ENCODE measurements at regions not wholly inside any gene's neighbourhood (a gene's known extent, or its start where the extent isn't known, plus 50 kb on each side); places are given as distances from the start of the nearest gene placed in this dataset.

DNA sequence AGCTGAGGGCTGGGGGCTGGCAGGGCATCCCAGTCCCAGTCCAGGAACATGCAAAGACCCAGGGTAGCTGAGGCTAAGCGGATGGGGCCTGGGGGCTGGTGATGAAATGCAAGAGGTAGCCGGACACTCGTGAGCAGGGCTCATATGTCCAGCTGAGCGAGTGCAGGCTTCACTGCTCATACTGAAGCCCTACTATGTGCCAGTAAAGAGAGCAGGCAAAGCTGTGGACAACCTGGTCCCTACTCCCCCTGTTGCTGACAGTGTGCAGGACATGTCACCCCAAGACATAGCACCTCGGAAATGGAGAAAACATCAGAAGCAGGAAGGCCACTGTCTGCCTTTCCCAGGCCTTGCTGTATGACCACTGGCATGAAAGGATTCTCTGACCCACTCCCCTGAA is 122.4 kb upstream of the STX18 start:
- no peak overlapping the region for H3K9ac ChIP-seq (replicated peaks; ENCODE audit: extremely low read depth, insufficient read depth, low read length)
- ChIA-PET POLR2A (no interaction called here), CTCF (no interaction called here)
- no peak overlapping the region for H3K4me3 ChIP-seq (replicated peaks in 1 of 3; ENCODE audit: insufficient read depth in 1 of 3, low read depth in 1 of 3, low read length in 3 of 3)
- intact Hi-C loops (cut with micrococcal nuclease) = loop anchor here (10.0 kb wide), 1 partner anchor 201 kb away; no protein-coding TSS in a partner anchor
- H3K9me1 ChIP-seq (replicated peaks; ENCODE audit: control insufficient read depth, extremely low read depth, insufficient read depth, low read length) = no peaks in the 10 kb centered on the region
- H3K79me2 ChIP-seq (ENCODE audit: control insufficient read depth, insufficient read depth, low read length) = no peaks in the 10 kb centered on the region
- dilution Hi-C loops (cut with MboI; ENCODE audit: extremely low pct_ligation_motif_present, low sequenced_read_pairs) = no loop called here
- H3K4me2 ChIP-seq (ENCODE audit: insufficient read depth, low read length) = no peak overlapping the region
- no peak for FAIRE-seq
- TF ChIP-seq MAX (IDR thresholded peaks at IDR 0.05; ENCODE audit: insufficient read depth, insufficient read length) (no peak), FOS (IDR thresholded peaks at IDR 0.05; ENCODE audit: borderline replicate concordance, insufficient read depth, low read length) (no peak)
- H4K20me1 ChIP-seq (replicated peaks; ENCODE audit: control insufficient read depth, extremely low read depth, insufficient read depth, low read length) = no peaks in the 10 kb centered on the region
- BruUV-seq (replicated peaks) = no TSS peak
- no peak overlapping the region for H2AFZ ChIP-seq (ENCODE audit: low read depth, low read length)
- peaks cover 0 to 4% of the 10 kb centered on the region in 2 experiments for H3K27me3 ChIP-seq (ENCODE audit: control insufficient read depth in 2 of 2, insufficient read depth in 2 of 2, low read length in 2 of 2)
- DNase-seq (ENCODE audit: low read depth, low spot score) = no peak
- no peaks in the 10 kb centered on the region for H3K9me3 ChIP-seq (replicated peaks; ENCODE audit: control insufficient read depth, insufficient read depth, low read length)
- no peaks in the 10 kb centered on the region for H3K36me3 ChIP-seq (ENCODE audit: control insufficient read depth in 2 of 2, extremely low read depth in 1 of 2, insufficient read depth in 2 of 2, low read length in 2 of 2)
- H3K4me1 ChIP-seq (ENCODE audit: control insufficient read depth, extremely low read depth, insufficient read depth, low read length) = peaks cover 11% of the 10 kb centered on the region
- H3K27ac ChIP-seq (ENCODE audit: insufficient read depth, low read depth, low read length) = no peak overlapping the region

DNA sequence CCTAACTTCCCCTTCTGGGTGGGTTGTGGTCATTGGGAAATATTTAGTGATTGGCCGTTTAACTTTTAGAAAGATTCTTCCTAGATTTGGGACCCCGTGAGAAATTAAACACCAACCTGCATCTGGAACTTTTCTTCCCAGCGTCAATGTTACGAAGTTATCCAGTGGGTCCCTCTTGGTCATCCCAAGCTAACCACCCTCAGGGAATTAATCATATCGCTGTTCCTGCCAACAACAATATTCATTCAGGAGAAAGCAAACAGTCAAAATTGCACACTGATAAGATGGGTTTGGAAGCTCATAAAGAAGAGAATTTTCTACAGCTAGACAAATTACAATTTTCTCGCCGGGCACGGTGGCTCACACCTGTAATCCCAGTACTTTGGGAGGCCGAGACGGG is 121.2 kb upstream of the STX18 start:
- intact Hi-C loops (cut with micrococcal nuclease) (loop anchor here (10.0 kb wide), 1 partner anchor 202 kb away; no protein-coding TSS in a partner anchor), dilution Hi-C loops (cut with MboI; ENCODE audit: extremely low pct_ligation_motif_present, low sequenced_read_pairs) (no loop called here)
- TF ChIP-seq FOS (IDR thresholded peaks at IDR 0.05; ENCODE audit: borderline replicate concordance, insufficient read depth, low read length) (peak; percentile 23), JUN (IDR thresholded peaks at IDR 0.05; ENCODE audit: borderline replicate concordance, insufficient read depth, insufficient read length, low read depth) (no peak), MYC (IDR thresholded peaks at IDR 0.05; ENCODE audit: low read depth, low read length) (no peak), EZH2 (IDR thresholded peaks at IDR 0.05; ENCODE audit: borderline replicate concordance, low read depth, low read length, severe bottlenecking) (no peak), GATA2 (IDR thresholded peaks at IDR 0.05; ENCODE audit: insufficient read depth, insufficient read length, low read depth, low read length) (no peak), POLR2AphosphoS5 (IDR thresholded peaks at IDR 0.05; ENCODE audit: insufficient read depth, low read depth, low read length) (no peak)
- Histone ChIP-seq H3K27ac (ENCODE audit: insufficient read depth, low read depth, low read length) (no peak overlapping the region), H3K4me3 (replicated peaks in 1 of 3; ENCODE audit: insufficient read depth in 1 of 3, low read depth in 1 of 3, low read length in 3 of 3) (no peak overlapping the region), H2AFZ (ENCODE audit: low read depth, low read length) (no peak overlapping the region), H4K20me1 (replicated peaks; ENCODE audit: control insufficient read depth, extremely low read depth, insufficient read depth, low read length) (no peaks in the 10 kb centered on the region), H3K4me1 (ENCODE audit: control insufficient read depth, extremely low read depth, insufficient read depth, low read length) (peaks cover 11% of the 10 kb centered on the region), H3K9me1 (replicated peaks; ENCODE audit: control insufficient read depth, extremely low read depth, insufficient read depth, low read length) (no peaks in the 10 kb centered on the region), H3K9ac (replicated peaks; ENCODE audit: extremely low read depth, insufficient read depth, low read length) (no peak overlapping the region), H3K27me3 (ENCODE audit: control insufficient read depth in 2 of 2, insufficient read depth in 2 of 2, low read length in 2 of 2) (peaks cover 0 to 4% of the 10 kb centered on the region in 2 experiments), H3K9me3 (replicated peaks; ENCODE audit: control insufficient read depth, insufficient read depth, low read length) (no peaks in the 10 kb centered on the region), H3K4me2 (ENCODE audit: insufficient read depth, low read length) (no peak overlapping the region), H3K36me3 (ENCODE audit: control insufficient read depth in 2 of 2, extremely low read depth in 1 of 2, insufficient read depth in 2 of 2, low read length in 2 of 2) (no peaks in the 10 kb centered on the region), H3K79me2 (ENCODE audit: control insufficient read depth, insufficient read depth, low read length) (no peaks in the 10 kb centered on the region)
- ChIA-PET POLR2A (interaction anchor here (0.7 kb wide), 1 partner anchor 252 kb away, joined by 7 read pairs; no protein-coding TSS in a partner anchor), CTCF (interaction anchor here (1.0 kb wide), 1 partner anchor 15 kb away, joined by 3 read pairs; no protein-coding TSS in a partner anchor)
- BruUV-seq (replicated peaks) = no TSS peak
- no peak for FAIRE-seq
- DNase-seq (ENCODE audit: low read depth, low spot score) = peak; percentile 7

Data from endothelial cell of umbilical vein (primary cell).